ENCODE measurements at regions not wholly inside any gene's neighbourhood (a gene's known extent, or its start where the extent isn't known, plus 50 kb on each side); places are given as distances from the start of the nearest gene placed in this dataset.

GRCh38 chr2:215791481-215791937, 221.8 kb downstream of the MREG start:
- no peak for DNase-seq
- FAIRE-seq = no peak
- no peak overlapping the region for H3K4me3 ChIP-seq (ENCODE audit: low read length in 3 of 3)

GRCh38 chr2:215790523-215791421, 222.6 kb downstream of the MREG start:
- no peak for DNase-seq
- TF ChIP-seq CTCF (IDR thresholded peaks at IDR 0.05; ENCODE audit: borderline replicate concordance, extremely low read depth, insufficient read depth) = no peak
- H3K9me3 ChIP-seq (ENCODE audit: control insufficient read depth in 2 of 3, insufficient read depth in 1 of 3, low read length in 3 of 3) = no peaks in the 10 kb centered on the region
- no peak overlapping the region for H3K27ac ChIP-seq (ENCODE audit: low read depth in 2 of 2, low read length in 2 of 2)
- H3K36me3 ChIP-seq (ENCODE audit: control insufficient read depth in 2 of 3, insufficient read depth in 3 of 3, low read length in 3 of 3) = no peaks in the 10 kb centered on the region
- no peak overlapping the region for H3K4me3 ChIP-seq (ENCODE audit: low read length in 3 of 3)
- intact Hi-C loops (cut with DNase I) = no loop called here
- no peak for FAIRE-seq
- H3K9ac ChIP-seq (ENCODE audit: low read length in 3 of 3) = no peak overlapping the region
- no peaks in the 10 kb centered on the region for H3K27me3 ChIP-seq (ENCODE audit: control insufficient read depth, insufficient read depth, low read length)
- H3K4me1 ChIP-seq (ENCODE audit: control insufficient read depth in 2 of 3, insufficient read depth in 2 of 3, low read depth in 1 of 3, low read length in 3 of 3) = no peaks in the 10 kb centered on the region

More at GRCh38 chr2:215791481-215791937, 221.8 kb downstream of the MREG start:
- H3K9me3 ChIP-seq (ENCODE audit: control insufficient read depth in 2 of 3, insufficient read depth in 1 of 3, low read length in 3 of 3) = no peaks in the 10 kb centered on the region
- no peak overlapping the region for H3K9ac ChIP-seq (ENCODE audit: low read length in 3 of 3)
- H3K4me1 ChIP-seq (ENCODE audit: control insufficient read depth in 2 of 3, insufficient read depth in 2 of 3, low read depth in 1 of 3, low read length in 3 of 3) = no peaks in the 10 kb centered on the region
- TF ChIP-seq CTCF (IDR thresholded peaks at IDR 0.05; ENCODE audit: borderline replicate concordance, extremely low read depth, insufficient read depth) = no peak
- no peak overlapping the region for H3K27ac ChIP-seq (ENCODE audit: low read depth in 2 of 2, low read length in 2 of 2)
- intact Hi-C loops (cut with DNase I) = no loop called here
- no peaks in the 10 kb centered on the region for H3K36me3 ChIP-seq (ENCODE audit: control insufficient read depth in 2 of 3, insufficient read depth in 3 of 3, low read length in 3 of 3)
- H3K27me3 ChIP-seq (ENCODE audit: control insufficient read depth, insufficient read depth, low read length) = no peaks in the 10 kb centered on the region

- FAIRE-seq = no peak
- no peak for DNase-seq
- no peak overlapping the region for H3K27ac ChIP-seq (ENCODE audit: low read depth in 2 of 2, low read length in 2 of 2)
- H3K9ac ChIP-seq (ENCODE audit: low read length in 3 of 3) = no peak overlapping the region
- no peaks in the 10 kb centered on the region for H3K27me3 ChIP-seq (ENCODE audit: control insufficient read depth, insufficient read depth, low read length)
- peaks cover 0 to 3% (median 0%) of the 10 kb centered on the region in 3 donors for H3K4me1 ChIP-seq (ENCODE audit: control insufficient read depth in 2 of 3, insufficient read depth in 2 of 3, low read depth in 1 of 3, low read length in 3 of 3)
- H3K36me3 ChIP-seq (ENCODE audit: control insufficient read depth in 2 of 3, insufficient read depth in 3 of 3, low read length in 3 of 3) = no peaks in the 10 kb centered on the region
- H3K4me3 ChIP-seq (ENCODE audit: low read length in 3 of 3) = no peak overlapping the region
- TF ChIP-seq CTCF (IDR thresholded peaks at IDR 0.05; ENCODE audit: borderline replicate concordance, extremely low read depth, insufficient read depth) = no peak
- H3K9me3 ChIP-seq (ENCODE audit: control insufficient read depth in 2 of 3, insufficient read depth in 1 of 3, low read length in 3 of 3) = no peaks in the 10 kb centered on the region
- intact Hi-C loops (cut with DNase I) = no loop called here
Observed at GRCh38 chr2:215787565-215788178, 225.7 kb downstream of the MREG start.
